ENCODE measurements at regions not wholly inside any gene's neighbourhood (a gene's known extent, or its start where the extent isn't known, plus 50 kb on each side); places are given as distances from the start of the nearest gene placed in this dataset.
"Not testable (repeated sequence)": the region's sequence is repeated elsewhere in the genome, so short reads cannot be mapped to it uniquely, and the experiment has no call there.

DNA sequence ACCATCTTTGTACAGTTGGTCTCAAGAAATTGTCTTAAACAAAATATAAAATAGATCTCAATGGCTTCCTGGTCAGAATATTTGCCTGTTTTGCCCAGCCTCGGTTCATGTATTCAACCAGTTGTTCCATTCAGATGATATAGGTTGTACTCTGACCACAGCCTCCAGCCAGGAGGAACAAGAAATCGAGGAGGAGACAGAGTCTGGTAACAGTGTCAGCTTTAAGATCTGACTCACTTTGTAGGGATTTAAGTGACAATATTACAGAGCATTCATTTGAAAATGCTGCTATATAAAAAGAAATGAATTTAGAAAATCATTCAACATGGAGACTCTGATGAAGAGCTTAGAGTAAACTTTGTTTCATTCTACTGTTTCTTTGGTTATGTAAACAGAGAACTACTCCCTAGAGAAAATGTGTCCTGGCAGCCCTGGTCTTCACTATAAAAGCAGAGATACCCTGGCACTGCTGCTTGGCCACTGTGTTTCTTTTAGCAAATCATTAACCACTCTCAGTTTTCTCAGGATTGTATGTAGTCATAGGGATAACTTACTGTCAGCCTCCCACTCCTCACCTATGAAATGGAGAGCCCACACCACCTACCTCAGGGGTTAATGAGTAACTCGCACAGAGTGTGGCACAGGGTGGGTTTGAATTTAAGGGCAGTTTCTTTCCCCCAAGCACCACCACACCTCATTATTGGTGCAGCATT lies 53.5 kb downstream of the PAGE2 start:
- no peak for DNase-seq

DNA sequence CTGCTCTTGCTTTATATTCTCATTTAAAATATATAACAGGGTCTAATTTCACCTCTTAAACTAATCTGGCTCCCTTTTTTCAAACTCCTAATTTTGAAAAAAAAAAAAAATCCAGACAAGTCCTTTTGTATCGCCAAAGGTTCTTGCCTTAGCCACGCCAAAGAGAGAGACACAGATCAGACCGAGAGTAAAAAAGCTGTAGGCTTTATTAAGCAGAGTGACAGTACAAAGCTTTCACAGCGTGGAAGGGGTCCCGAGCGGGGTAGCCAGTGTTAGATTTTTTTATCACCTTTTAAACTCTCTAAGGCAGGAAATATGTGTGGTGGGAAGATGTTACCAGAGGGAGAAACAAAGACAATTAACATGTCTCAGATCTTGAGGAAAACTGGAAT lies 54.1 kb downstream of the PAGE2 start:
- DNase-seq = no peak

GRCh38 chrX:55143621-55144020 lies 54.8 kb downstream of the PAGE2 start:
- DNase-seq = no peak

DNA sequence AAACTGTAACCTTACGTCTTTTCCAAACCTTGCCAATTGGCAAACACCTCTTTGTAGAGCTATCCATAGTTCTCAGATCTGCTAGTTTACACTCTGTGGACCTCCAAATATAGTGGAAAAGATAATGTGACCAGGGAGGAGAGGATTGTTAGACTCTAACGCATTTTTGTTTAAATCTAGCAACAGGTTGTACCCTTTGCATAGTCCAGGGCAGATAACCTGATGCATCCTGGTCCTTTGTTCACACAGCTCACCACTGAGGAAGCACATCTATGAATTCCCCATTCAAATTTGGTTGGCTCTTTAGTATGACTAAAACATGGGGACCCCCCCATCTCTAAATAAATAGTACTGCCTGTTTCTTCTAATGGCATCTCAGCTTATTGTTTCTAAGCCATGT lies 55.9 kb downstream of the PAGE2 start:
- DNase-seq = no peak

DNA sequence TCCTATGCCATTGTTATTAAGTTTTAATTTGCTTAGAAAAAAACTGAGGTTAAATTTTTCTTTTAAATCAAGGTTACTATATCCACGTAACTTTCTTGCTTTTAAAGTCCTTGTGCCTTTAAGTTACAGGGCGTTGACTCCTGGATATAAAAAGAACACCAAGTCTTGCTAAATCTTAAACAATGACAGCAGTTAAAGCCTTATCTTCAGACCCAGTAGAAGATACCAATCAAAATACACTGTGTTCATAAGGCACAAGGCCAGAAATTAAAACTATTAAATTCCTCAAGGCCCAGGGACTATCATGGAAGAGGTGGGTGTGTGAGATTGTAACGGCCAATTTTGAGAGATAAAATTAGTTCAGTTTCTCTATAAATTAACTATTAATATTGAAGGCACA lies 60.4 kb downstream of the PAGE2 start:
- no peak for DNase-seq

DNA sequence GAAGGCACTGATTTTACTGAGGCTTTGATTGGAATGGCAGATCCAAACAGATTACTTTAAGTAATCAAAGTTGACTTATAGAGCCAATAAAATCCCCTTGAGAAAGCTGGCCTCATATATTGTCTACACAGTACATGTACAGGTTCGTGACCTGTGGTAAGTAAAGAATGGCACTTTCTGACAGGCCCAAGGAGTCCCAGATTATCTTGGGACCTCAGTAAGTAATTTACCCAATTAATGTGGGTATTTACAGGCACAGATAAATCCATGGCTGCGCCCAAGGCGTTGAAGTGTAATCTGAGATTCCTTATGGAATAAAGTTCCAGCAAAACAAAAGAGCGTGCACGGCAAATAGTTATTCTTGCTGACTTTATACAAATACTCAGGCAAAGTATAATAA lies 62.4 kb downstream of the PAGE2 start:
- peak; percentile 72 for DNase-seq

- DNase-seq = no peak
Observed at GRCh38 chrX:55159551-55159950, 60.6 kb upstream of the PAGE5 start.

DNA sequence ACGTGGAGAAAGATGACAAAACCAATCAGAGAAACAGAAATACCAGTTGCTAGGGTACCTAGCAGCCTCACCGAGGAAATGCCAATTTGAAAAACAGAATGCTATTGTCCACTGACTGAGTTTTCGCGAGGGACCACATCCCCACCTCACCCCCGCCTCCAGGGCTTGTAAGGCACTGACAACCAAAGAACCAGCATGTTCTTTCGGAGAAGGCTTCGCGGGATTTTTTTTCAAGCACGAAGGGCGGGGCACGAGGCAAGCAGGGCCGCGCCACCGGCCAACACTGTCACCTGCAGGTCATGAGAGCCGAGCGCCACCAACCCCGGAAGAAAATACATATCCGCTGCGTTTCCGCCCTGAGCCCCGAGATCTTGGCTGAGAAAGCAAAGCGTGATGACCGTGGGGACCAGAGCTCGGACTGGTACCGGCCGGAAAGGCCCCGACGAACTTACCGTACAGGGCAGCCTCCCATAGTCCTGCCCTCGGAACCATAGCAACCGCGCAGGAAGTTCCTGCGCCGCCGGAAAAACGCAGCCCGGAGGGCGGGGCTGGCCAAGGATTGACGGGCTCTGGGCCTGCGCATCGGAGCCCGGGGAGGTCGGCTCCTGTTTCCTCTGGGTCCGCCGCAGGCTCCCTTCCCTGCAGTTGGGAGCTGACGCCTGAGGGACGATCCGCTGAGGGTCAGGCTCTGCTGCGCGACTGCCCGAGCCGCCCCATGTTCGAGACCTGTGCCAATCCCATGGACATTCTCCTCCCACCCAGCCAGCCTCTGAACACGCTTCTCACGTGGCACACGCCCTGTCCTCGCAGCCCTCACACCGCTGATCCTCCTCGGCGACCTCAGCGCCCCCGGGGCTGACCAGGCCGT lies 59.2 kb upstream of the PAGE5 start:
- DNase-seq = peak; percentile 95

DNA sequence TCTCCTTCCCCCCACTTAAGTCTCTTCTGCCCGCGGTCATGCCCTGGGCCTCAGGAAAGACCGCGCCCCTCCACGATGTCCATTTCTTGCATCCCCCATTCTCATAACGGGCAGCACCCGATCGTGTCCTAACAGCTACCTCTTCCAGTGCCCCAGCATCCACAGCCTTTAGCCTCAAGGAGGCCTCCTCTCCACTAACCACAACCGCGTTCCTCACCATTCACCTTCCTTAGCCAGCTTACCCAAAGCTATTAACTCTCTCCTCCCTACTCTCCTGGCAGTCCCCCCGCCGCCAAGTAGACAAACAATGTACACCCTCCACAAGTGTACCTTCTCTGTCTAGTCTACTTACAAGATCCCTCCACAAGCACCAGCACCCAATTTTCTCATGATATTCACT lies 58.6 kb upstream of the PAGE5 start:
- DNase-seq = peak; percentile 36

DNA sequence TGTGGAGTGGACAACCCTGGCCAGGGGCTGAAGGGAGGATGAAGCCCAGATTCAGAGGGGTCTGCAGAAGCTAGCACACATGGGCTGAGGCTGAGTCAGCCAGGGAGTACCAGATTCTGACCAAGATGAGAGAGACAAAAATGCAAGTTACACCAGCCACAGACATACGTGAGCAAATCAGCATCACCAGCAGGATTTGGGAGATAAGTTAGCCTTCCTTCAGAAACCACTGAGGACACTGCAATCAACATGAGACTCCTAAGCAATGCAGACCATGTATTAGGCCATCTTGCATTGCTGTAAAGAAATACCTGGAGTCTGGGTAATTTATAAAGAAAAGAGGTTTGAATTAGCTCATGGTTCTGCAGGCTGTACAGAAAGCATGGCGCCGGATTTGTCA lies 57.0 kb upstream of the PAGE5 start:
- DNase-seq = no peak

GRCh38 chrX:55165026-55165425 lies 55.1 kb upstream of the PAGE5 start:
- DNase-seq = not testable (repeated sequence)

GRCh38 chrX:55167124-55167803 lies 52.9 kb upstream of the PAGE5 start:
- DNase-seq = peak; percentile 72

DNA sequence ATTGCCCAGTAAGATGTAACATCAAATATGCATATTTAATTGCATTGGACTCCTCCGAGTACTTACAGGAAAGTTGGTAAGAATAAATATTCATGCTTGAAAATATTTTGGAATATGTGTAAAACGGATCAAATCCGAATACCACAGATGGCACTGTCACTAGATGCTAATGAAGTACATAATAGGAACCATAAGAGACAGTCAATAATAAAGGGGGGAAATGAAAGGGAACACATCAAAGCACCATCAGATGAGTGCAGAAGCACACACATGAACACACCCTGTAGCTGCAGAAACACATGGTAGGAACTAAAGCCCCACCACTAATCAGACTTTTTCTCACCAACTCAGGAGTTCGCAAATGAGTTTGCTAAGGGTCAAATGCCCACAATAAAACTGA lies 52.2 kb upstream of the PAGE5 start:
- DNase-seq = no peak

- no peak for DNase-seq
Observed at GRCh38 chrX:55169782-55170181, 50.4 kb upstream of the PAGE5 start.

Measured in NCI-H82 (cell line).